GM19463 (cell line): ENCODE measurements at regions not wholly inside any gene's neighbourhood (a gene's known extent, or its start where the extent isn't known, plus 50 kb on each side); places are given as distances from the start of the nearest gene placed in this dataset.
"Not testable (repeated sequence)": the region's sequence is repeated elsewhere in the genome, so short reads cannot be mapped to it uniquely, and the experiment has no call there.

Experiments used
- ATAC-seq: cut with Tn5 transposase; IDR thresholded peaks from one replicate; pipeline ENCODE4 v1.9.1; 2021; ENCODE audit warnings: mild to moderate bottlenecking, moderate library complexity; ENCODE audit not compliant: unreplicated experiment

GRCh38 chr1:166685891-166686290, 153.4 kb upstream of the POGK start:
- not testable (repeated sequence) for ATAC-seq

DNA sequence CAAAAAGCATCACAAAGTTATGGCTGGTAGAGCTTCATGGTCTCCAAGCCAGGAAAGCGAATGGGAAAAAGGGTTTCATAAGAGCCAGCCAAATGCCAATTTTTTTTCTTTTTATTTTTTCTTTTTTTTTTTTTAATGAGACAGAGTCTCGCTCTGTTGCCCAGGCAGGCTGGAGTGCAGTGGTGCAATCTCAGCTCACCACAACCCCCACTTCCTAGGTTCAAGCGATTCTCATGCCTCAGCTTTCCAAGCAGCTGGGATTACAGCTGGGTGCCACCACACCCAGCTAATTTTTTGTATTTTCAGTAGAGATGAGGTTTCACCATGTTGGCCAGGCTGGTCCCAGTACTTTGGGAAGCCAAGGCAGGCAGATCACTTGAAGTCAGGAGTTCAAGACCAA, 148.7 kb upstream of the POGK start:
- ATAC-seq, result not testable (repeated sequence)

DNA sequence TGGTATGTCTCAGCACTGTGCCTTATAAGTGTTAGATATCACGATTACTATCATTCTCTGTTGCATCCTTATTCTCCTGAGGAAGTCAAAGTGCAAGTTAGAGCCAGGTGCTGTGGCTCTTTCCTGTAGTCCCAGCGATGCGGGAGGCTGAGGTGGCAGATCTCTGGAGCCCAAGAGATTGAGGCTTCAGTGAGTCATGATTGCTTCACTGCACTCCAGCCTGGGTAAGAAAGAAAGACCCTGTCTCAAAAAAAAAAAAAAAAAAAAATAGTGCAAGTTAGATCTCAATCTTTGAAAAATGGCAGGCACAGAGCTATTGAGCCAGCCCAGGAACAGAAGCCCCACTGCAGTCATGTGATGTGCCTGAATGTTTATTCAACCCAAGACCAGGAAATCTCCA, 147.8 kb upstream of the POGK start:
- ATAC-seq, result no peak

DNA sequence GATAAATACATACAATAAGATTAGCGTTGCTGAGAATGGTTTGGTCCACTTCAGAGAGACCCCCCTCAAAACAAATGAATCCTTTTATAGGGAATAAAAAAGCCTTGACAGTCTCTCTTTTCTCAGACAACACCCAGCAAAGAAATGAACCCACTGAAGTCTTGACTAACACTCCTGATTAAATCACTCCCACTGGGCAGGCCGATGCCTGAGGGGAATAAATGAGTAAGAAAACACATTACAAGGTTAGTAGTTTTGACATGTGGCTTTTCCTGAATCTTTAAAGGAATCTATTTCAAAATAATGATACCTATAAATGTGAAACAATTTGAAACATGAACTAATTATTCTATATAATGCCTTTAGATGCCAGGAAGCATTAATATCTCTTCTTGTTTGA, 146.9 kb upstream of the POGK start:
- ATAC-seq, result no peak

DNA sequence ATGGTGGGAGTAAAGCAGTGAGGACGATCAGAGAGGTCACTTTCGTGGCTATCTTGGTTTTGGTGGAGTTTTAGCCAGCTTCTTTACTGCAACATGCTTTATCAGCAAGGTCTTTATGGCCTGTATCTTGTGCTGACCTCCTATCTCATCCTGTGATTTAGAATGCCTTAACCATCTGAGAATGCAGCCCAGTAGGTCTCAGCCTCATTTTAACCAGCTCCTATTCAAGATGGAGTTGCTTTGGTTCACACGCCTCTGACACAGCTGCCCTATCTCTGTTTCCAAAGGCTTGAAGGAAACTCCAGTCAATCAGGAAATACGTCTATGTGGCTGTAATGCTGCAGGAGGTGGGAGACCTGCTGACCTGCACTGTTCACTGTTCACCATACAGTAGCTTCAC, 146.1 kb upstream of the POGK start:
- ATAC-seq, result no peak

GRCh38 chr1:166693673-166694297, 145.5 kb upstream of the POGK start:
- no peak for ATAC-seq

GRCh38 chr1:166695115-166695514, 144.2 kb upstream of the POGK start:
- no peak for ATAC-seq

DNA sequence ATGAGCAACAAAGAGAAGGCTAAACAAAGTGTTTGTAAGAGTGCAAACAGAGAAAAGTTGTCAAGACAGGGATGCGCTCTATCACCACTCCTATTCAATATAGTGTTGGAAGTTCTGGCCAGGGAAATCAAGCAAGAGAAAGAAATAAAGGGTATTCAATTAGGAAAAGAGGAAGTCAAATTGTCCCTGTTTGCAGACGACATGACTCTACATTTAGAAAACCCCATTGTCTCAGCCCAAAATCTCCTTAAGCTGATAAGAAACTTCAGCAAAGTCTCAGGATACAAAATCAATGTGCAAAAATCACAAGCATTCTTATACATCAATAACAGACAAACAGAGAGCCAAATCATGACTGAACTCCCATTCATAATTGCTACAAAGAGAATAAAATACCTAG, 143.4 kb upstream of the POGK start:
- not testable (repeated sequence) for ATAC-seq

- ATAC-seq, result no peak
Observed at GRCh38 chr1:166698771-166699170, 140.5 kb upstream of the POGK start.

- ATAC-seq, result no peak
Observed at GRCh38 chr1:166699613-166700012, 139.7 kb upstream of the POGK start.

GRCh38 chr1:166700696-166701095, 138.6 kb upstream of the POGK start:
- ATAC-seq, result no peak

GRCh38 chr1:166701603-166702100, 137.6 kb upstream of the POGK start:
- ATAC-seq, result no peak

GRCh38 chr1:166703141-166703540, 136.1 kb upstream of the POGK start:
- no peak for ATAC-seq

DNA sequence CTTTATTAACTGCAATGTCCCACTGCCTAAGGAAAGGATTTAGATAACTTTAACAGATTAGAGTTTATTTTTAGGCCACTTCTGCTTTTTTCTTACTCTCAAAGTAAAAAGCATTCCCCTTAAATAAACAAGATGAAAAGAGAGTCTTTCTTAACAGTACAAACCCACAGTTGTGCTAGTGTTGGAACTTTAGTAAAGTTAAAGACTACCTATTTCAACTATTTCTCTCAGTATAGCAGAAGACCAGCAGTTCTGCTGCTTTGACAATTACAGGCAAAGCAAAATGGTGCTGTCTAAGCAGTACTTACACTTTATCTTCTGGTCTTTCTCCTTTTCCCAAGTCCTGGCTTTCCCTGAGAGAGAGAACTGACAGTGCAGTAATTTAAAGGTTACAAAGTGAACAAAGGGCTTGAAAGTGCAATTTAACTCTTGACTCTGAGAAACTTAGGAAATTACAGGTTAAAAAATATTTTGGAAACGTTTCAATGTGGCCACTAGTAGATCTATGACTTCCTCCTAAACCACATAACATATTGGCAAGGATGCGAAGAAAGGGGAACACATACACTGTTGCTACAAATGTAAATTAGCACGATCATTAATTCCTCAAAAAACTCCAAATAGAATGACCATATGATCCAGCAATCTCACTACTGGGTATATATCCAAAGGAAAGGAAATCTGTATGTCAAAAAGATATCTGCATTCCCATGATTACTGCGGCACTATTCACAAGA, 135.4 kb upstream of the POGK start:
- no peak for ATAC-seq

DNA sequence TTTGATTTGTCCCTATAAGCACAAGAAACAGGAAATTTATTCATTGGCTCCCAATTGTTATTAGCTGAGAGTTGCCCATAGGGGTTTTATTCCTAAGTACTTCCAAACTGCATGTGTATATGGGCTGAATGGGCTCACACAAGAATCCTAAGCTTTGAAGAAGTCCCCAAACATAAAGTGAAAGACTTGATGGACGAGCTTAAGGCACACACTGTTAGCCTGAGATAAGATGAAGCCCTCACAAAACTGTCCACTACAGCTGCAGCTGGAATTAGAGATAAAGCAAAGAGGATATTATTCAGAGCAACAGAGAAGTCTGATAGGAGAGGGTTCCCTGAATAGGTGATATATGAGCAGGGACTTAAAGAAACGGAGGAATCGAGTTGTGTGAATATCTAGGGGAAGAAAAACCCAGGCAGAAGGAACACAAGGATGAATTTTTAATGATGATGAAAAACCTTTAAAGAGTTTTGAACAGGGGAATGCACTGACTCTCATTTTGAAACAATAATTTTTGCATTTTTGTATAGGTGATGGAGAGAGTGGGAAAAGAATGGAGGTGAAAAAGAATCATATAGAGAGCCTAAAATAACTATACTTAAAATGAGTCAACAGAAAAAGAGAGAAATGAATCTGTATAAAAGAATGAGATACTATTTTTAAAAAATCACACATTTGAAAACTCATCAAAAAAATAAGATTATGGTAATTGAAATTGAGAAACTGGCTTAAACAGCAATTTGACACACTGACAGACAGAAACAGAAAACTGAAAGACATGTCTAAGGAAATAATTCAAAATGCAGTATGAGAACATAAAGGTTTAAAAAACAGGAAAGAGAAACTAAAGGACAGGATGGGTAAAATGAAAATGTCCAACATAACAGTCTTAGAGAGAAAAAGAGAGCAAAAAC, 133.6 kb upstream of the POGK start:
- ATAC-seq, result no peak

GRCh38 chr1:166716620-166717019, 122.7 kb upstream of the POGK start:
- no peak for ATAC-seq

GRCh38 chr1:166721145-166721544, 118.1 kb upstream of the POGK start:
- no peak for ATAC-seq

DNA sequence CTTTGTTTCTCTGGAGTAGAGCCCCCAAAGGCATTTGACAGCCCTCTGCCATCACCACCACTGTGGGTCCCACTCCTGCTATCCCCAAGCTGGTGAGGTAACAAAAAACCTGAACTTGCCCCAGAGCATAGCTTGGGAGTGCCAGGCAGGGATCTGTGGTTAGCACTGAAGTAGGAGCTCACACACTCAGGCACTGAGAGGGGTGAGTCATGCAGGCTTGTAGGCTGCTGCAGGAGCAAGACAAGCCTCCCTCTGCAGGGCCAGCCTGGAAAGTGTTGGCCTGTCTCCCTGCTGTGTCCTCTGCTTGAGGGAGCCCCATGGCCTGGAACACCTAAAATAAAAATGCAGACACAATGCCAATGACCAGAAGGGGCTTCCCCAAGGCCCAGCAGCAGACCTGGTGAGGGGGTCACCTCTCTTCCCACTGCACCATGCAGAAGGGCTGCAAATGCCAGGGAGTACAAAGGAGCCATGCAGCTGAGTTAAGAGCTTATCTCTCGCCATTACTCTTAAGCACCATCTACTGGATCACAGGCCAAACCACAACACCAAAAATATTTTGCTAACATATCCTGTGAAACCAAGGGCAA, 108.9 kb upstream of the POGK start:
- ATAC-seq, result no peak

GRCh38 chr1:166738140-166738539, 101.1 kb upstream of the POGK start:
- ATAC-seq, result no peak

DNA sequence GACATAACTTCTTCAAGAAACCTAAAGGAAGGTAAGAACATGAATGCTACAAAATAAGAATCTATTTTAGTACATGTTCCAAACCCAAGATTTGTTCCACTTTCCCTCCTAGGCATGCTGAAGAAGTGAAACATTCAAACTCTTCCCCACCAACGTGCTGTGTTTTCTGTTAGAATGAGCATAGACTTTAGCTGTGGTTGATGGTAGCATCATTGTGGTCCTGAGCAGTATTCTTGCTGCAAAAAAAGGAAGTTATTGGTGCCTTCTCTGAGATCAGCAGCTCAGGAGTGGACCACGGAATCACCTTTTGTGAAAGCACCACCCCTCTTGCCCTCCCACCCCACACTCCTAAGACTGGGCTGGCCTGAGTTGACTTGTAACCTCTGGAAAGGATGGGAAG, 100.4 kb upstream of the POGK start:
- ATAC-seq, result no peak

DNA sequence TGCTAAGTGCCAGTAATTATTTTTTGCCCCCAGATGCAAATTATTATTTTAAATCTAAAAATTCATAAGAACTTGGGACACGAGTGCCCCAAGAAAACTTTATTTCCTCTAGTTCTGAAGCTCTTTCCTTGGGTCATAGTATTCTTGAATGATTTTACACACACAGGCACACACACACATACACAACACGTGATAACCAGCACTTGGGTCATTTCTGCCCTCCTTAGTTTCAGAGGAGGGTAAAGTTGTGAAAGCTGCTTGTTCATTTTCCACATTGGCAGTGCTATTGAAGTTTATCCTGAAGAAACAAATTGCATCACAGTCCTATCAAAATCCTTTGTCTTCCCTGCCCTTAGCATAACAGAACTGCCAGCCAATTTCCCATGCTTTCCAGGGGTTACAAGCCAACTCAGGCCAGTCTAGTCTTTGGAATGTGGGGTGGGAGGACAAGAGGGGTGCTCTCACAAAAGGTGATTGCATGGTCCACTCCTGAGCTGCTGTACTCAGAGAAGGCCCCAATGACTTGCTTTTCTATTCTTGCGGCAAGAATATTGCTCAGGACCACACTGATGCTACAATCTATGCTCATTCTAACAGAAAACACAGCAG, 98.5 kb upstream of the POGK start:
- ATAC-seq, result no peak
